Fibroblast of the aortic adventitia (primary cell): ENCODE measurements at regions not wholly inside any gene's neighbourhood (a gene's known extent, or its start where the extent isn't known, plus 50 kb on each side); places are given as distances from the start of the nearest gene placed in this dataset.

ENCODE experiments used
- DNase-seq: peaks from one replicate; pipeline ENCODE4 v3.0.0-alpha.2; 2010; ENCODE audit warnings: low read depth
- H3K4me3 ChIP-seq: 2 replicates; pipeline ENCODE4 v1.5.1; 2011; ENCODE audit warnings: low read depth, mild to moderate bottlenecking, control low read depth, low read length, moderate library complexity
- CTCF ChIP-seq: IDR thresholded peaks from 2 replicates; pipeline ENCODE4 v1.5.1; 2011; ENCODE audit warnings: mild to moderate bottlenecking, low read length, control low read depth, inconsistent platforms; ENCODE audit not compliant: insufficient read depth

- no peak for DNase-seq
- H3K4me3 ChIP-seq: no peak overlapping the region
- no peak for TF ChIP-seq CTCF
These were observed 127.1 kb upstream of the SMAD3 start for GRCh38 chr15:66938114-66938830.

- no peak for TF ChIP-seq CTCF
- no peak overlapping the region for H3K4me3 ChIP-seq
- DNase-seq: no peak
These were observed 126.4 kb upstream of the SMAD3 start for GRCh38 chr15:66939016-66939415.

- TF ChIP-seq CTCF: no peak
- DNase-seq: no peak
- no peak overlapping the region for H3K4me3 ChIP-seq
These were observed 125.9 kb upstream of the SMAD3 start for GRCh38 chr15:66939451-66940023.

GRCh38 chr15:66940368-66940767, 125.0 kb upstream of the SMAD3 start:
- no peak overlapping the region for H3K4me3 ChIP-seq
- TF ChIP-seq CTCF: no peak
- no peak for DNase-seq

GRCh38 chr15:66941108-66941711, 124.2 kb upstream of the SMAD3 start:
- TF ChIP-seq CTCF: no peak
- no peak overlapping the region for H3K4me3 ChIP-seq
- no peak for DNase-seq

GRCh38 chr15:66941791-66942190, 123.6 kb upstream of the SMAD3 start:
- no peak for DNase-seq
- no peak for TF ChIP-seq CTCF
- no peak overlapping the region for H3K4me3 ChIP-seq
